ENCODE measurements at regions not wholly inside any gene's neighbourhood (a gene's known extent, or its start where the extent isn't known, plus 50 kb on each side); places are given as distances from the start of the nearest gene placed in this dataset.

GRCh38 chr12:124243936-124244335 lies 51.0 kb upstream of the RFLNA start:
- no peak overlapping the region for H3K4me3 ChIP-seq (ENCODE audit: low read depth, low read length)
- DNase-seq (ENCODE audit: low read depth) = no peak
- no peak for TF ChIP-seq MAX (IDR thresholded peaks at IDR 0.05; ENCODE audit: low read depth, low read length)
- TF ChIP-seq POLR2A (IDR thresholded peaks at IDR 0.05; ENCODE audit: extremely low read depth, insufficient read length) = no peak
- TF ChIP-seq CTCF (IDR thresholded peaks at IDR 0.05; ENCODE audit: low read depth, low read length) = no peak
- no peak for TF ChIP-seq MYC (IDR thresholded peaks at IDR 0.05; ENCODE audit: low read depth, low read length)
